Vagina (tissue), 2 donors: ENCODE measurements at regions not wholly inside any gene's neighbourhood (a gene's known extent, or its start where the extent isn't known, plus 50 kb on each side); places are given as distances from the start of the nearest gene placed in this dataset.

ENCODE experiments used
- CTCF ChIP-seq, 3 experiments: fragments of 450-650 bp in 2 of 3; fragments of 200-600 bp in 1 of 3; sonication (generic) in 1 of 3; IDR thresholded peaks; one replicate each; pipeline ENCODE4 v1.5.1; 2017 to 2019; ENCODE audit warnings: antibody characterized with exemption in 3 of 3, mild to moderate bottlenecking in 2 of 3, moderate library complexity in 2 of 3
- POLR2A ChIP-seq, 2 donors: fragments of 450-650 bp; IDR thresholded peaks; one replicate each; pipeline ENCODE4 v1.6.1; 2017; ENCODE audit warnings: antibody characterized with exemption in 2 of 2, mild to moderate bottlenecking in 2 of 2, moderate library complexity in 2 of 2
- POLR2AphosphoS5 ChIP-seq, 2 donors: sonication (generic); formaldehyde crosslinking; IDR thresholded peaks; one replicate each; pipeline ENCODE4 v1.9.0; 2017; ENCODE audit warnings: antibody characterized with exemption in 2 of 2, mild to moderate bottlenecking in 2 of 2, low read depth in 1 of 2; ENCODE audit not compliant: insufficient read depth in 1 of 2

GRCh38 chr10:36187380-36188079 is 545.4 kb upstream of the FZD8 start:
- no peak for TF ChIP-seq CTCF (IDR thresholded peaks at IDR 0.05)
- TF ChIP-seq POLR2AphosphoS5 (IDR thresholded peaks at IDR 0.05; ENCODE audit: insufficient read depth in 1 of 2, low read depth in 1 of 2), result no peak
- TF ChIP-seq POLR2A (IDR thresholded peaks at IDR 0.05), result no peak
